SK-N-SH treated with all-trans-retinoic acid at 6 μM for 48 hours (cell line): ENCODE measurements at regions not wholly inside any gene's neighbourhood (a gene's known extent, or its start where the extent isn't known, plus 50 kb on each side); places are given as distances from the start of the nearest gene placed in this dataset.
"Not testable (repeated sequence)": the region's sequence is repeated elsewhere in the genome, so short reads cannot be mapped to it uniquely, and the experiment has no call there.

Source experiments
- BACH2 ChIP-seq: fragments of 250-450 bp; sonication (Bioruptor Pico); IDR thresholded peaks from 2 replicates; pipeline ENCODE4 v1.9.0; 2021; ENCODE audit warnings: mild to moderate bottlenecking, borderline replicate concordance
- ESRRG ChIP-seq: fragments of 250-450 bp; sonication (Bioruptor Pico); IDR thresholded peaks from 2 replicates; pipeline ENCODE4 v1.6.1; 2021; ENCODE audit warnings: mild to moderate bottlenecking
- GLIS3 ChIP-seq: fragments of 250-450 bp; sonication (Bioruptor Pico); IDR thresholded peaks from 2 replicates; pipeline ENCODE4 v1.5.0; 2020; ENCODE audit warnings: mild to moderate bottlenecking, moderate library complexity
- OSR1 ChIP-seq: fragments of 250-450 bp; sonication (Bioruptor Pico); IDR thresholded peaks from 2 replicates; pipeline ENCODE4 v1.8.0; 2022; ENCODE audit warnings: moderate library complexity, mild to moderate bottlenecking, inconsistent platforms
- TOX ChIP-seq: fragments of 250-450 bp; sonication (Bioruptor Pico); IDR thresholded peaks from 2 replicates; pipeline ENCODE4 v1.8.0; 2021; ENCODE audit warnings: mild to moderate bottlenecking, moderate library complexity, borderline replicate concordance
- ZFP3 ChIP-seq: fragments of 250-450 bp; sonication (Bioruptor Pico); IDR thresholded peaks from 2 replicates; pipeline ENCODE4 v1.5.0; 2020; ENCODE audit warnings: mild to moderate bottlenecking, moderate library complexity
- ZNF565 ChIP-seq: fragments of 450-650 bp; formaldehyde crosslinking; conservative IDR thresholded peaks from 2 replicates; pipeline ENCODE4 v1.5.0; 2020; ENCODE audit warnings: low read depth, mild to moderate bottlenecking, moderate library complexity
- TF ChIP-seq, protein P1 (sequence below): fragments of 250-450 bp; sonication (Bioruptor Pico); IDR thresholded peaks from 2 replicates; pipeline ENCODE4 v1.8.0; 2021; ENCODE audit warnings: low read depth, mild to moderate bottlenecking, moderate library complexity, borderline replicate concordance
- TF ChIP-seq, protein P2 (sequence below): fragments of 250-450 bp; sonication (Bioruptor Pico); IDR thresholded peaks from 2 replicates; pipeline ENCODE4 v1.5.1; 2021; ENCODE audit warnings: mild to moderate bottlenecking, moderate library complexity

DNA sequence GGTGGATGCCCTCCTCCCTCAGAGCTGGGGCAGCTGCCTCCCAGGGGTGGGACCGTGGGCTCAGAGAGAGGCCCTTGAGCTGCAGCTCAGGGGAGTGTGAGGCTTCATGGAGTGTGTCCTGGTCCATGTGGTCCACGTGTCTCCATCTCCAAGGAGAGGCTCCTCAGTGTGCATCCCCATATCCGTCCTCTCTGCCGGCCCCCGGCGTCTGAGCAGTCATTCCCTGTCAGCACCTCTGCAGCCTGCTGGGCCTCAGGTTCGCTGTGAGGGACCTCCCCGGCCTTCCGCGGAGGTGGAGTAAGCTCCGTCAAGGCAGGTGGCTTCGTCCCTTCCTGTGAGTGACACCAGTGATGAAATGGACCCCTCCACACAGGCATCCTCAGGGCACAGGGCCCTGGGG lies 160.7 kb upstream of the POTEB2 start:
- TF ChIP-seq, protein P1, sequence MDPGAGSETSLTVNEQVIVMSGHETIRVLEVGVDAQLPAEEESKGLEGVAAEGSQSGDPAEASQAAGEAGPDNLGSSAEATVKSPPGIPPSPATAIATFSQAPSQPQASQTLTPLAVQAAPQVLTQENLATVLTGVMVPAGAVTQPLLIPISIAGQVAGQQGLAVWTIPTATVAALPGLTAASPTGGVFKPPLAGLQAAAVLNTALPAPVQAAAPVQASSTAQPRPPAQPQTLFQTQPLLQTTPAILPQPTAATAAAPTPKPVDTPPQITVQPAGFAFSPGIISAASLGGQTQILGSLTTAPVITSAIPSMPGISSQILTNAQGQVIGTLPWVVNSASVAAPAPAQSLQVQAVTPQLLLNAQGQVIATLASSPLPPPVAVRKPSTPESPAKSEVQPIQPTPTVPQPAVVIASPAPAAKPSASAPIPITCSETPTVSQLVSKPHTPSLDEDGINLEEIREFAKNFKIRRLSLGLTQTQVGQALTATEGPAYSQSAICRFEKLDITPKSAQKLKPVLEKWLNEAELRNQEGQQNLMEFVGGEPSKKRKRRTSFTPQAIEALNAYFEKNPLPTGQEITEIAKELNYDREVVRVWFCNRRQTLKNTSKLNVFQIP (CRISPR knock-in tag): not testable (repeated sequence)
- TF ChIP-seq ZFP3; ZNF565 (CRISPR knock-in tag); GLIS3 (CRISPR knock-in tag); ESRRG (CRISPR knock-in tag); TOX (CRISPR knock-in tag); OSR1 (CRISPR knock-in tag); BACH2 (CRISPR knock-in tag): not testable (repeated sequence)
- TF ChIP-seq, protein P2, sequence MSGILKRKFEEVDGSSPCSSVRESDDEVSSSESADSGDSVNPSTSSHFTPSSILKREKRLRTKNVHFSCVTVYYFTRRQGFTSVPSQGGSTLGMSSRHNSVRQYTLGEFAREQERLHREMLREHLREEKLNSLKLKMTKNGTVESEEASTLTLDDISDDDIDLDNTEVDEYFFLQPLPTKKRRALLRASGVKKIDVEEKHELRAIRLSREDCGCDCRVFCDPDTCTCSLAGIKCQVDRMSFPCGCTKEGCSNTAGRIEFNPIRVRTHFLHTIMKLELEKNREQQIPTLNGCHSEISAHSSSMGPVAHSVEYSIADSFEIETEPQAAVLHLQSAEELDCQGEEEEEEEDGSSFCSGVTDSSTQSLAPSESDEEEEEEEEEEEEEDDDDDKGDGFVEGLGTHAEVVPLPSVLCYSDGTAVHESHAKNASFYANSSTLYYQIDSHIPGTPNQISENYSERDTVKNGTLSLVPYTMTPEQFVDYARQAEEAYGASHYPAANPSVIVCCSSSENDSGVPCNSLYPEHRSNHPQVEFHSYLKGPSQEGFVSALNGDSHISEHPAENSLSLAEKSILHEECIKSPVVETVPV (CRISPR knock-in tag): not testable (repeated sequence)
